ENCODE measurements at regions not wholly inside any gene's neighbourhood (a gene's known extent, or its start where the extent isn't known, plus 50 kb on each side); places are given as distances from the start of the nearest gene placed in this dataset.

DNA sequence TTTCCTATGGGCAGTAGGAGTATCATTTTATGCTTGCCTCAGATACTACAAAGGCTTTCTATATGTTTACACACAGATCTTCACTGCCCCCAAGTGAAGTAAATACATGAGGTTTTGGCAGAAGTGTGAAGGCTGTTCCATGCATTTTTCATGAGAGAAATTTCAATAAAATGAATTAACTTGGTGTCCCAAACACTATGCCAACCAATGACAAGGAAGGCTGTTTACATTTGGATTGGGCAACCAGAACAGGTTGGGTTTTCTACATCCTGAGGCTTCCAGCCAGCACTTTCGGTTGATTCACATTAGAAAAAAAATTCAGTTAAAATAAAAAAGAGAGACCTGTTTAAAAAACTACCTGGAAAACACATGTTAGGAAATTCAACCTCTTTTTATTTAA is 625.4 kb downstream of the KCNJ2 start:
- H3K27ac Mint-ChIP-seq = no peak overlapping the region
- POLR2A ChIA-PET = no interaction called here
- peaks cover 16% of the 10 kb centered on the region for H3K4me1 Mint-ChIP-seq
- no peaks in the 10 kb centered on the region for H3K36me3 Mint-ChIP-seq
- H3K27me3 Mint-ChIP-seq (ENCODE audit: low read depth) = no peaks in the 10 kb centered on the region; the same call in 1 of the 2 replicates
- TF ChIP-seq, protein P1, sequence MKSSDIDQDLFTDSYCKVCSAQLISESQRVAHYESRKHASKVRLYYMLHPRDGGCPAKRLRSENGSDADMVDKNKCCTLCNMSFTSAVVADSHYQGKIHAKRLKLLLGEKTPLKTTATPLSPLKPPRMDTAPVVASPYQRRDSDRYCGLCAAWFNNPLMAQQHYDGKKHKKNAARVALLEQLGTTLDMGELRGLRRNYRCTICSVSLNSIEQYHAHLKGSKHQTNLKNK (CRISPR knock-in tag; IDR thresholded peaks at IDR 0.05) = no peak
- TF ChIP-seq, protein P2, sequence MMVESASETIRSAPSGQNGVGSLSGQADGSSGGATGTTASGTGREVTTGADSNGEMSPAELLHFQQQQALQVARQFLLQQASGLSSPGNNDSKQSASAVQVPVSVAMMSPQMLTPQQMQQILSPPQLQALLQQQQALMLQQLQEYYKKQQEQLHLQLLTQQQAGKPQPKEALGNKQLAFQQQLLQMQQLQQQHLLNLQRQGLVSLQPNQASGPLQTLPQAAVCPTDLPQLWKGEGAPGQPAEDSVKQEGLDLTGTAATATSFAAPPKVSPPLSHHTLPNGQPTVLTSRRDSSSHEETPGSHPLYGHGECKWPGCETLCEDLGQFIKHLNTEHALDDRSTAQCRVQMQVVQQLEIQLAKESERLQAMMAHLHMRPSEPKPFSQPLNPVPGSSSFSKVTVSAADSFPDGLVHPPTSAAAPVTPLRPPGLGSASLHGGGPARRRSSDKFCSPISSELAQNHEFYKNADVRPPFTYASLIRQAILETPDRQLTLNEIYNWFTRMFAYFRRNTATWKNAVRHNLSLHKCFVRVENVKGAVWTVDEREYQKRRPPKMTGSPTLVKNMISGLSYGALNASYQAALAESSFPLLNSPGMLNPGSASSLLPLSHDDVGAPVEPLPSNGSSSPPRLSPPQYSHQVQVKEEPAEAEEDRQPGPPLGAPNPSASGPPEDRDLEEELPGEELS (CRISPR knock-in tag; IDR thresholded peaks at IDR 0.05) = no peak
- no peak for TF ChIP-seq E2F5 (CRISPR knock-in tag; IDR thresholded peaks at IDR 0.05)
- TF ChIP-seq KAT7 (CRISPR knock-in tag; IDR thresholded peaks at IDR 0.05; ENCODE audit: borderline replicate concordance) = no peak
- TF ChIP-seq RORB (CRISPR knock-in tag; IDR thresholded peaks at IDR 0.05) = no peak
- no peak for TF ChIP-seq CREM (CRISPR knock-in tag; IDR thresholded peaks at IDR 0.05)
- TF ChIP-seq, protein P3, sequence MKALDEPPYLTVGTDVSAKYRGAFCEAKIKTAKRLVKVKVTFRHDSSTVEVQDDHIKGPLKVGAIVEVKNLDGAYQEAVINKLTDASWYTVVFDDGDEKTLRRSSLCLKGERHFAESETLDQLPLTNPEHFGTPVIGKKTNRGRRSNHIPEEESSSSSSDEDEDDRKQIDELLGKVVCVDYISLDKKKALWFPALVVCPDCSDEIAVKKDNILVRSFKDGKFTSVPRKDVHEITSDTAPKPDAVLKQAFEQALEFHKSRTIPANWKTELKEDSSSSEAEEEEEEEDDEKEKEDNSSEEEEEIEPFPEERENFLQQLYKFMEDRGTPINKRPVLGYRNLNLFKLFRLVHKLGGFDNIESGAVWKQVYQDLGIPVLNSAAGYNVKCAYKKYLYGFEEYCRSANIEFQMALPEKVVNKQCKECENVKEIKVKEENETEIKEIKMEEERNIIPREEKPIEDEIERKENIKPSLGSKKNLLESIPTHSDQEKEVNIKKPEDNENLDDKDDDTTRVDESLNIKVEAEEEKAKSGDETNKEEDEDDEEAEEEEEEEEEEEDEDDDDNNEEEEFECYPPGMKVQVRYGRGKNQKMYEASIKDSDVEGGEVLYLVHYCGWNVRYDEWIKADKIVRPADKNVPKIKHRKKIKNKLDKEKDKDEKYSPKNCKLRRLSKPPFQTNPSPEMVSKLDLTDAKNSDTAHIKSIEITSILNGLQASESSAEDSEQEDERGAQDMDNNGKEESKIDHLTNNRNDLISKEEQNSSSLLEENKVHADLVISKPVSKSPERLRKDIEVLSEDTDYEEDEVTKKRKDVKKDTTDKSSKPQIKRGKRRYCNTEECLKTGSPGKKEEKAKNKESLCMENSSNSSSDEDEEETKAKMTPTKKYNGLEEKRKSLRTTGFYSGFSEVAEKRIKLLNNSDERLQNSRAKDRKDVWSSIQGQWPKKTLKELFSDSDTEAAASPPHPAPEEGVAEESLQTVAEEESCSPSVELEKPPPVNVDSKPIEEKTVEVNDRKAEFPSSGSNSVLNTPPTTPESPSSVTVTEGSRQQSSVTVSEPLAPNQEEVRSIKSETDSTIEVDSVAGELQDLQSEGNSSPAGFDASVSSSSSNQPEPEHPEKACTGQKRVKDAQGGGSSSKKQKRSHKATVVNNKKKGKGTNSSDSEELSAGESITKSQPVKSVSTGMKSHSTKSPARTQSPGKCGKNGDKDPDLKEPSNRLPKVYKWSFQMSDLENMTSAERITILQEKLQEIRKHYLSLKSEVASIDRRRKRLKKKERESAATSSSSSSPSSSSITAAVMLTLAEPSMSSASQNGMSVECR (CRISPR knock-in tag; IDR thresholded peaks at IDR 0.05; ENCODE audit: borderline replicate concordance) = no peak
- no peak for TF ChIP-seq HMGA2 (CRISPR knock-in tag; IDR thresholded peaks at IDR 0.05)
- no peak for TF ChIP-seq TEAD1 (CRISPR knock-in tag; IDR thresholded peaks at IDR 0.05)
- TF ChIP-seq, protein P4, sequence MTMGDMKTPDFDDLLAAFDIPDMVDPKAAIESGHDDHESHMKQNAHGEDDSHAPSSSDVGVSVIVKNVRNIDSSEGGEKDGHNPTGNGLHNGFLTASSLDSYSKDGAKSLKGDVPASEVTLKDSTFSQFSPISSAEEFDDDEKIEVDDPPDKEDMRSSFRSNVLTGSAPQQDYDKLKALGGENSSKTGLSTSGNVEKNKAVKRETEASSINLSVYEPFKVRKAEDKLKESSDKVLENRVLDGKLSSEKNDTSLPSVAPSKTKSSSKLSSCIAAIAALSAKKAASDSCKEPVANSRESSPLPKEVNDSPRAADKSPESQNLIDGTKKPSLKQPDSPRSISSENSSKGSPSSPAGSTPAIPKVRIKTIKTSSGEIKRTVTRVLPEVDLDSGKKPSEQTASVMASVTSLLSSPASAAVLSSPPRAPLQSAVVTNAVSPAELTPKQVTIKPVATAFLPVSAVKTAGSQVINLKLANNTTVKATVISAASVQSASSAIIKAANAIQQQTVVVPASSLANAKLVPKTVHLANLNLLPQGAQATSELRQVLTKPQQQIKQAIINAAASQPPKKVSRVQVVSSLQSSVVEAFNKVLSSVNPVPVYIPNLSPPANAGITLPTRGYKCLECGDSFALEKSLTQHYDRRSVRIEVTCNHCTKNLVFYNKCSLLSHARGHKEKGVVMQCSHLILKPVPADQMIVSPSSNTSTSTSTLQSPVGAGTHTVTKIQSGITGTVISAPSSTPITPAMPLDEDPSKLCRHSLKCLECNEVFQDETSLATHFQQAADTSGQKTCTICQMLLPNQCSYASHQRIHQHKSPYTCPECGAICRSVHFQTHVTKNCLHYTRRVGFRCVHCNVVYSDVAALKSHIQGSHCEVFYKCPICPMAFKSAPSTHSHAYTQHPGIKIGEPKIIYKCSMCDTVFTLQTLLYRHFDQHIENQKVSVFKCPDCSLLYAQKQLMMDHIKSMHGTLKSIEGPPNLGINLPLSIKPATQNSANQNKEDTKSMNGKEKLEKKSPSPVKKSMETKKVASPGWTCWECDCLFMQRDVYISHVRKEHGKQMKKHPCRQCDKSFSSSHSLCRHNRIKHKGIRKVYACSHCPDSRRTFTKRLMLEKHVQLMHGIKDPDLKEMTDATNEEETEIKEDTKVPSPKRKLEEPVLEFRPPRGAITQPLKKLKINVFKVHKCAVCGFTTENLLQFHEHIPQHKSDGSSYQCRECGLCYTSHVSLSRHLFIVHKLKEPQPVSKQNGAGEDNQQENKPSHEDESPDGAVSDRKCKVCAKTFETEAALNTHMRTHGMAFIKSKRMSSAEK (CRISPR knock-in tag; IDR thresholded peaks at IDR 0.05; ENCODE audit: borderline replicate concordance) = no peak
- TF ChIP-seq ZNF232 (CRISPR knock-in tag; IDR thresholded peaks at IDR 0.05) = no peak
- no peak for TF ChIP-seq FOXJ3 (CRISPR knock-in tag; IDR thresholded peaks at IDR 0.05; ENCODE audit: borderline replicate concordance)
- no peak for TF ChIP-seq ZBTB21 (CRISPR knock-in tag; IDR thresholded peaks at IDR 0.05; ENCODE audit: borderline replicate concordance)
- TF ChIP-seq TP53 (CRISPR knock-in tag; IDR thresholded peaks at IDR 0.05) = no peak
- TF ChIP-seq STAT6 (CRISPR knock-in tag; conservative IDR thresholded peaks at IDR 0.05; ENCODE audit: low read depth) = no peak
- no peak for TF ChIP-seq NFYB (CRISPR knock-in tag; conservative IDR thresholded peaks at IDR 0.05; ENCODE audit: low read depth)
- TF ChIP-seq, protein P5, sequence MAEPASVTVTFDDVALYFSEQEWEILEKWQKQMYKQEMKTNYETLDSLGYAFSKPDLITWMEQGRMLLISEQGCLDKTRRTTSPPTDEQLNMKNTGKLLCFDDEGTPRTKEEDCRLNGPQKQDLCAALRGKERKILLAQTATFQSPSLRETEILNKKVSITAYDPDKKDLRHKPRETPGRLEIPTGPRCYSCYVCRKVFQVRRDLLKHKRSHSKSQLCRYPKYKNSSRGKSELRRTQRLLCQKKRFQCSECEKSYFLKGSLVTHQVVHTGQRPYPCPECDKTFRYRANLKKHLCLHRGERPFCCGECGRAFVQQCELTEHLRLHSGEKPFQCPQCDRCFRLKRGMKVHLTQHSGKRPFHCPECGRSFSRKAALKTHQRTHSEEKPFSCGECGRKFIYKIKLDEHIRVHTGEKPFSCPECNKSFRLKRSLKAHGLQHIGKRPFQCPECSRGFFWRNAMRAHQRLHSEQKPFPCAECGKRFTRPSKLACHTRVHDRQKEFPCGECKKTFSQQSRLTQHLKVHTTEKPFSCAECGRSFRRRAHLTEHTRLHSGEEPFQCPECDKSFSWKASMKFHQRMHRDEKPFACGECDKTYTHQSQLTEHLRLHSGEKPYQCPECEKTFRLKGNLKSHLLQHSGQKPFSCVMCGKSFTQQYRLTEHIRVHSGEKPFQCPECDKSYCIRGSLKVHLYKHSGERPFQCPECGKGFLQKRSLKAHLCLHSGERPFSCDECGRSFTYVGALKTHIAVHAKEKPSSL (CRISPR knock-in tag; conservative IDR thresholded peaks at IDR 0.05) = no peak
- TF ChIP-seq ZSCAN18 (CRISPR knock-in tag; IDR thresholded peaks at IDR 0.05) = no peak
- no peak for TF ChIP-seq MXD4 (CRISPR knock-in tag; IDR thresholded peaks at IDR 0.05; ENCODE audit: borderline replicate concordance)
- no peak for TF ChIP-seq ZNF219 (CRISPR knock-in tag; IDR thresholded peaks at IDR 0.05; ENCODE audit: borderline replicate concordance)
- DNase-seq (ENCODE audit: low spot score) (no peak), ATAC-seq (no peak)
- CTCF ChIA-PET = no interaction called here
- no peak overlapping the region for H3K4me3 Mint-ChIP-seq
- peaks cover 11% of the 10 kb centered on the region for H3K9me3 Mint-ChIP-seq
